H1 (cell line): ENCODE measurements at regions not wholly inside any gene's neighbourhood (a gene's known extent, or its start where the extent isn't known, plus 50 kb on each side); places are given as distances from the start of the nearest gene placed in this dataset.

Experiments used
- CTCF ChIA-PET: fragments of 300-600 bp; sonication (Branson Sonifier 250); formaldehyde crosslinking; loops from one replicate; lab custom pipeline; 2021; ENCODE audit not compliant: partially characterized antibody; lab: Charles Lee
- POLR2A ChIA-PET: fragments of 300-600 bp; sonication (Branson Sonifier 250); formaldehyde crosslinking; loops from one replicate; lab custom pipeline; 2021; ENCODE audit warnings: inconsistent platforms; ENCODE audit not compliant: partially characterized antibody; lab: Charles Lee
- DNase-seq, 2 experiments: peaks; one replicate each; pipeline versions ENCODE4 v3.0.0 to v3.0.0-alpha.2; 2010 to 2022; ENCODE audit warnings: low spot score in 2 of 2, low read depth in 1 of 2, mixed read lengths in 1 of 2
- FAIRE-seq: peaks from 2 replicates; lab custom pipeline; 2011; peaks lifted over from hg19 to GRCh38; lab: Jason Lieb, UNC
- H2AFZ ChIP-seq: 2 replicates; pipeline ENCODE4 v1.8.1; 2012; ENCODE audit warnings: low read length, inconsistent platforms
- H2AK5ac ChIP-seq: 2 replicates; pipeline ENCODE4 v1.6.1; 2013; ENCODE audit warnings: low read depth, low read length
- H2BK120ac ChIP-seq: replicated peaks from 2 replicates; pipeline ENCODE3; 2013; ENCODE audit warnings: low read depth, low read length, inconsistent platforms
- H2BK12ac ChIP-seq: 2 replicates; pipeline ENCODE4 v1.6.1; 2013; ENCODE audit warnings: low read depth, low read length
- H2BK15ac ChIP-seq: 2 replicates; pipeline ENCODE4 v1.6.1; 2013; ENCODE audit warnings: low read length
- H2BK20ac ChIP-seq: 2 replicates; pipeline ENCODE4 v1.6.1; 2013; ENCODE audit warnings: low read length
- H2BK5ac ChIP-seq: 2 replicates; pipeline ENCODE4 v1.6.1; 2013; ENCODE audit warnings: low read depth, low read length
- H3K14ac ChIP-seq: 2 replicates; pipeline ENCODE4 v1.6.1; 2013; ENCODE audit warnings: inconsistent platforms; ENCODE audit not compliant: insufficient read length
- H3K18ac ChIP-seq: 2 replicates; pipeline ENCODE4 v1.6.1; 2013; ENCODE audit warnings: low read length; ENCODE audit errors: extremely low read depth
- H3K23ac ChIP-seq: 2 replicates; pipeline ENCODE4 v1.6.1; 2013; ENCODE audit warnings: inconsistent platforms; ENCODE audit not compliant: insufficient read length
- H3K23me2 ChIP-seq: 2 replicates; pipeline ENCODE4 v1.6.1; 2013; ENCODE audit warnings: low read depth, low read length
- H3K27ac ChIP-seq: 2 replicates; pipeline ENCODE4 v1.6.1; 2011; ENCODE audit warnings: low read depth, low read length, inconsistent platforms
- H3K27me3 ChIP-seq, 4 experiments: replicated peaks in 1 of 4; 1 replicate in 1 of 4; 2 replicates in 3 of 4; pipeline versions ENCODE4 v1.6.1 to v1.8.1; 2011 to 2013; ENCODE audit warnings: low read length in 3 of 4, mild to moderate bottlenecking in 3 of 4, inconsistent platforms in 2 of 4, mixed read lengths in 2 of 4, moderate library complexity in 1 of 4; ENCODE audit not compliant: control insufficient read depth in 3 of 4, insufficient read depth in 3 of 4; ENCODE audit errors: extremely low read depth in 1 of 4
- H3K36me3 ChIP-seq, 4 experiments: 2 replicates each; pipeline versions ENCODE4 v1.6.1 to v1.8.1; 2011 to 2013; ENCODE audit warnings: mild to moderate bottlenecking in 4 of 4, low read length in 3 of 4, moderate library complexity in 2 of 4, control low read depth in 1 of 4, inconsistent platforms in 1 of 4; ENCODE audit not compliant: insufficient read depth in 4 of 4, control insufficient read depth in 2 of 4
- H3K4ac ChIP-seq: replicated peaks from 2 replicates; pipeline ENCODE3; 2013; ENCODE audit warnings: low read length, low read depth, mixed read lengths, inconsistent platforms; ENCODE audit not compliant: insufficient read length
- H3K4me1 ChIP-seq, 4 experiments: replicated peaks in 1 of 4; 1 replicate in 1 of 4; 2 replicates in 3 of 4; pipeline versions ENCODE4 v1.6.1 to v1.8.1; 2011 to 2013; ENCODE audit warnings: low read length in 3 of 4, inconsistent platforms in 2 of 4, mixed read lengths in 1 of 4; ENCODE audit not compliant: insufficient read depth in 4 of 4, control insufficient read depth in 3 of 4
- H3K4me2 ChIP-seq, 2 experiments: 2 replicates each; pipeline versions ENCODE4 v1.6.1 to v1.8.1; 2011 to 2013; ENCODE audit warnings: low read depth in 2 of 2, low read length in 2 of 2, control low read depth in 1 of 2, inconsistent platforms in 1 of 2, mild to moderate bottlenecking in 1 of 2; ENCODE audit not compliant: insufficient read depth in 1 of 2
- H3K4me3 ChIP-seq, 4 experiments: fragments of 200-600, 300-600 bp in 1 of 4; sonication (generic), shearing (Covaris generic), sonication (Bioruptor Twin) in 1 of 4; 2 replicates each; pipeline versions ENCODE4 v1.5.1 to v1.8.1; 2011 to 2016; ENCODE audit warnings: low read length in 4 of 4, low read depth in 3 of 4, control low read depth in 2 of 4, inconsistent platforms in 2 of 4, mild to moderate bottlenecking in 2 of 4, mixed read lengths in 1 of 4, moderate library complexity in 1 of 4; ENCODE audit not compliant: insufficient read depth in 2 of 4; ENCODE audit errors: extremely low read depth in 1 of 4
- H3K56ac ChIP-seq: replicated peaks from 2 replicates; pipeline ENCODE3; 2013; ENCODE audit warnings: low read depth, mild to moderate bottlenecking, mixed read lengths, low read length, inconsistent platforms; ENCODE audit not compliant: insufficient read length
- H3K79me1 ChIP-seq: 2 replicates; pipeline ENCODE4 v1.6.1; 2013; ENCODE audit warnings: low read depth, low read length, control low read depth
- H3K79me2 ChIP-seq, 2 experiments: 2 replicates each; pipeline versions ENCODE4 v1.6.1 to v1.8.1; 2012 to 2013; ENCODE audit warnings: low read length in 2 of 2, mild to moderate bottlenecking in 2 of 2, inconsistent platforms in 1 of 2; ENCODE audit not compliant: insufficient read depth in 2 of 2, control insufficient read depth in 1 of 2
- H3K9ac ChIP-seq, 4 experiments: replicated peaks in 1 of 4; 1 replicate in 1 of 4; 2 replicates in 3 of 4; pipeline versions ENCODE4 v1.6.1 to v1.8.1; 2011 to 2013; ENCODE audit warnings: low read depth in 3 of 4, low read length in 3 of 4, control low read depth in 2 of 4, mild to moderate bottlenecking in 2 of 4, moderate library complexity in 2 of 4, inconsistent platforms in 1 of 4; ENCODE audit errors: extremely low read depth in 1 of 4
- H3K9me3 ChIP-seq, 2 experiments: 2 replicates each; pipeline versions ENCODE4 v1.6.1 to v1.8.1; 2012 to 2013; ENCODE audit warnings: mild to moderate bottlenecking in 2 of 2, moderate library complexity in 2 of 2, control low read depth in 1 of 2, inconsistent platforms in 1 of 2, low read depth in 1 of 2, low read length in 1 of 2, mixed read lengths in 1 of 2; ENCODE audit not compliant: insufficient read depth in 2 of 2
- H4K20me1 ChIP-seq, 2 experiments: replicated peaks in 1 of 2; 2 replicates each; pipeline versions ENCODE3 to v1.8.1; 2011 to 2013; ENCODE audit warnings: inconsistent platforms in 2 of 2, low read length in 2 of 2, mild to moderate bottlenecking in 1 of 2; ENCODE audit not compliant: insufficient read depth in 2 of 2, control insufficient read depth in 1 of 2
- H4K5ac ChIP-seq: 2 replicates; pipeline ENCODE4 v1.6.1; 2013; ENCODE audit warnings: low read length, low read depth, mixed read lengths, inconsistent platforms; ENCODE audit not compliant: insufficient read length
- H4K8ac ChIP-seq: 2 replicates; pipeline ENCODE4 v1.8.0; 2013; ENCODE audit warnings: mild to moderate bottlenecking, moderate library complexity, low read length, inconsistent platforms; ENCODE audit not compliant: insufficient read depth; ENCODE audit errors: extremely low read depth
- H4K91ac ChIP-seq: replicated peaks from 2 replicates; pipeline ENCODE3; 2013; ENCODE audit warnings: low read length, mixed read lengths, inconsistent platforms; ENCODE audit not compliant: insufficient read length
- BCL11A ChIP-seq, 2 experiments: IDR thresholded peaks; one replicate each; pipeline ENCODE4 v1.6.1; 2011; ENCODE audit warnings: low read depth in 2 of 2, low read length in 2 of 2, mild to moderate bottlenecking in 2 of 2
- BRCA1 ChIP-seq: IDR thresholded peaks from 2 replicates; pipeline ENCODE4 v1.6.1; 2012; ENCODE audit warnings: low read depth, low read length, improper control_type of control experiment
- CBX5 ChIP-seq: fragments of 300-800, 300-1000 bp; sonication (generic); IDR thresholded peaks from 2 replicates; pipeline ENCODE4 v1.7.1; 2016; ENCODE audit warnings: antibody characterized with exemption, low read length, low read depth
- CHD1 ChIP-seq: IDR thresholded peaks from 2 replicates; pipeline ENCODE4 v1.6.1; 2012; ENCODE audit warnings: low read depth, low read length, improper control_type of control experiment
- KDM5A ChIP-seq: fragments of 200-600 bp; IDR thresholded peaks from 2 replicates; pipeline ENCODE4 v1.7.1; 2012; ENCODE audit warnings: mild to moderate bottlenecking, low read length, inconsistent platforms, mixed read lengths
- NRF1 ChIP-seq: IDR thresholded peaks from 2 replicates; pipeline ENCODE4 v1.6.1; 2011; ENCODE audit warnings: mild to moderate bottlenecking, low read depth, low read length, improper control_type of control experiment
- POLR2A ChIP-seq, 2 experiments: IDR thresholded peaks; 1 replicate in 1 of 2; 2 replicates in 1 of 2; pipeline ENCODE4 v1.6.1; 2011; ENCODE audit warnings: low read depth in 2 of 2, low read length in 2 of 2, mild to moderate bottlenecking in 2 of 2; ENCODE audit errors: control extremely low read depth in 1 of 2
- RXRA ChIP-seq: IDR thresholded peaks from 2 replicates; pipeline ENCODE4 v1.6.1; 2011; ENCODE audit warnings: low read depth, mild to moderate bottlenecking, low read length, moderate library complexity; ENCODE audit not compliant: insufficient read depth
- SP2 ChIP-seq: IDR thresholded peaks from 2 replicates; pipeline ENCODE4 v1.6.1; 2012; ENCODE audit warnings: mild to moderate bottlenecking, low read length, inconsistent platforms
- SRF ChIP-seq: IDR thresholded peaks from 2 replicates; pipeline ENCODE4 v1.6.1; 2011; ENCODE audit warnings: mild to moderate bottlenecking, low read depth, low read length, moderate library complexity
- SUZ12 ChIP-seq: fragments of 200-600 bp; sonication (generic); IDR thresholded peaks from 2 replicates; pipeline ENCODE4 v1.6.1; 2012; ENCODE audit warnings: mild to moderate bottlenecking, inconsistent platforms, low read length, moderate library complexity, mixed read lengths
- TAF7 ChIP-seq: optimal IDR thresholded peaks from 2 replicates; pipeline ENCODE3; 2011; ENCODE audit warnings: low read depth, mild to moderate bottlenecking, inconsistent platforms, low read length, moderate library complexity, borderline replicate concordance
- TBP ChIP-seq: IDR thresholded peaks from 2 replicates; pipeline ENCODE4 v1.6.1; 2011; ENCODE audit warnings: low read depth, low read length, improper control_type of control experiment
- YY1 ChIP-seq: IDR thresholded peaks from 2 replicates; pipeline ENCODE4 v1.6.1; 2011; ENCODE audit warnings: low read depth, mild to moderate bottlenecking, low read length
- ZNF274 ChIP-seq: IDR thresholded peaks from 2 replicates; pipeline ENCODE4 v1.7.0; 2012; ENCODE audit warnings: low read length, borderline replicate concordance; ENCODE audit errors: extremely low read depth
- WGBS, 2 experiments: shearing (Covaris generic) in 1 of 2; methylation state at CpG; one replicate each; pipeline versions ENCODE4 v1.1.6 to v1.1.7; 2013 to 2015; ENCODE audit warnings: low lambda C conversion rate in 2 of 2, mixed read lengths in 2 of 2, inconsistent platforms in 1 of 2, low coverage in 1 of 2, missing lambda C conversion rate in 1 of 2; ENCODE audit not compliant: insufficient replicate concordance in 2 of 2, insufficient coverage in 1 of 2, insufficient read length in 1 of 2; ENCODE audit errors: extremely low coverage in 1 of 2, missing lambda C conversion rate in 1 of 2; 5-methylcytosine and 5-hydroxymethylcytosine counted together

DNA sequence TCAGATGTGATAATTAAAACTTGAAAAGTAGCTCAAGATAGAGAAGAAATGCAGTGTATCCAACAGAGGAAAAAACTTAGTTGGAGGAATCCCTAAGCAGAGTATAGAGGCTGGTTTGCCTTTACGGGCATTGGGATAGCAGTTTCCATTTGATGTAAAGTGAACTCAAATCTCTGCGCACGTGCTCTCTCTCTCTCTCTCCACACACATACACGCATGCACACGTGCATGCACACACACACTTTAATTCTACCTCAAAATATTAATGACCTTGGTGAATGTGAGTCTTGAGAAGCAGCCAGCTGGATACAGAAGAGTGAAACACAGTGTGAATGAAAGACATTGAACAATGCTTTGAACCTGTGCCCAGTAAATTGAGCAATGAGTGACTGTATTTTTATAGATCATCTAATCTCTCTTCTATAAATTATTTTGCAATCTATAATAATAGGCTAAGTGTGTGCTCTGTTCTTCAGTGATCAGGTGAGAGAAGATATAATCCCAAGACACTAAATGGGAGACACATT, 247.7 kb upstream of the FAM83B start:
- DNase-seq (no peak), FAIRE-seq (no peak)
- Histone ChIP-seq H3K18ac (no peak overlapping the region), H2AK5ac (no peak overlapping the region), H4K8ac (no peak overlapping the region), H3K9me3 (no peaks in the 10 kb centered on the region), H3K27me3 (no peaks in the 10 kb centered on the region), H3K14ac (no peak overlapping the region), H3K36me3 (no peaks in the 10 kb centered on the region), H2BK20ac (no peak overlapping the region), H3K27ac (no peak overlapping the region), H3K23ac (no peak overlapping the region), H3K9ac (no peak overlapping the region), H3K79me1 (no peaks in the 10 kb centered on the region), H3K4me2 (no peak overlapping the region), H4K91ac (no peak overlapping the region), H3K79me2 (no peaks in the 10 kb centered on the region), H4K5ac (no peak overlapping the region), H2AFZ (no peak overlapping the region), H4K20me1 (no peaks in the 10 kb centered on the region), H3K23me2 (no peaks in the 10 kb centered on the region; the same call in 1 of the 2 replicates), H3K4me1 (no peaks in the 10 kb centered on the region), H3K4ac (no peak overlapping the region), H2BK120ac (no peak overlapping the region), H2BK5ac (no peak overlapping the region), H2BK12ac (no peak overlapping the region), H3K56ac (no peak overlapping the region), H2BK15ac (no peak overlapping the region), H3K4me3 (no peak overlapping the region)
- 89% methylated on average over 5 of the region's 5 CpGs; no CpG with 5 or more reads in 1 of the 2 experiments for WGBS, 2 experiments
- ChIA-PET POLR2A (no interaction called here), CTCF (interaction anchor here (0.6 kb wide), 1 partner anchor 461 kb away, joined by 3 read pairs; no protein-coding TSS in a partner anchor)
- TF ChIP-seq YY1: no peak
- TF ChIP-seq TAF7: no peak
- TF ChIP-seq RXRA: no peak
- no peak for TF ChIP-seq TBP
- TF ChIP-seq CHD1: no peak
- no peak for TF ChIP-seq SRF
- no peak for TF ChIP-seq POLR2A (IDR thresholded peaks at IDR 0.05; ENCODE audit: control extremely low read depth in 1 of 2, low read depth in 2 of 2, low read length in 2 of 2)
- TF ChIP-seq SUZ12: no peak
- no peak for TF ChIP-seq KDM5A
- TF ChIP-seq CBX5: no peak
- TF ChIP-seq NRF1: no peak
- no peak for TF ChIP-seq BRCA1
- no peak for TF ChIP-seq SP2
- no peak for TF ChIP-seq BCL11A (IDR thresholded peaks at IDR 0.05; ENCODE audit: low read depth in 2 of 2, low read length in 2 of 2)
- no peak for TF ChIP-seq ZNF274
